Bone marrow (tissue), 2 donors: ENCODE measurements at regions not wholly inside any gene's neighbourhood (a gene's known extent, or its start where the extent isn't known, plus 50 kb on each side); places are given as distances from the start of the nearest gene placed in this dataset.

Experiments
- DNase-seq, 2 donors: peaks; one replicate each; lab custom pipeline; 2025; lab: John Stamatoyannopoulos, UW

DNA sequence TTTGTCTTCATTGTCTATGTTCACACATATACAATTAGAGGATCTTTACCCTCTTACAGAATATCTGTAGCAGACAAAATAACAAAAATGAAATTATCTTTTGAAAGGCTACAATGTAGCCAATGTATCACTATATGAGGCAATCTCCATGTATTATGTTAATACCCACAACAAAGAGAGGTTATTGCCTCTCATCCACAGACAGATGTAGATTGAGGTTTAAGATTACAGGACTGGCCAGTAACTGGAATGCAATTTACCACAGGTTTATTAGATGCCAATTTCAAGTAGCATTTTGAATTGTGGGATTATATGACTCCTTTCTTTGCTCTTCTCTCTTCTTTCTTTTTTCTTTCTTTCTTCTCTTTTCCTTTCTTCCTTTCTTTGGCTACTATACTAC lies 242.6 kb downstream of the ANKRD50 start:
- DNase-seq: no peak

DNA sequence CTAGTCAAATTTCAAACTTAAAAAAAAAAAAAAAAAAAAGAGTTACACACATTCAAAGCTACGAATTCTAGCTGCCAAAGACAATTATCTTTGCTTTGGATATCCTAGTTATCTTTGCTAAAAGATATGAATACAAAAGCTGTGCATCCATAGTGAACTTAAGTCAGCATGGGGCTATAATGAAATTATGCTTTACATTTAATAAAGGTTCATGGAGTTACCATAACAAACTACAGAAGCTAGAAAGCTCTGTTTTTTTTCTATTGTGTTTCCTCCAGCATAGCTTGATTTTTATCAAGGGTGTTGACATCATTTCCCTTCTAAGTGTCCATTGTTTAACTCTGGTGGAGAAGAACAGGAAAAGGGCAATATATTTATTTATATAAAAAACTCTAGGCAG lies 234.1 kb downstream of the ANKRD50 start:
- no peak for DNase-seq

DNA sequence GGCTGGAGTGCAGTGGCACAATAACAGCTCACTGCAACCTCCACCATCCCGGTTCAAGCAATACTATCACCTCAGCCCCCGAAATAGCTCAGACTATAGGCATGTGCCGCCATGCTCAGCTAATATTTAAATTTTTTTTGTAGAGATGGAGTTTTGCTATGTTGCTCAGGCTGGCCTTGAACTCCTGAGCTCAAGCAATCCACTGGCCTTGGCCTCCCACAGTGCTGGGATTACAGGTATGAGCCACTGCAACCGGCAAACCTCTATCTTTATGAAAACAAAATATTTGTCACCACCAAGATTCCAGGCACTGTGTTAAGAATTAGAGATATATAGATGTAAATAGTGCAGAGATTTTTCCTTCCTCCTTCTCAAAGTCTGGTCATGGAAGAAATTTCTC lies 232.5 kb downstream of the ANKRD50 start:
- no peak for DNase-seq

DNA sequence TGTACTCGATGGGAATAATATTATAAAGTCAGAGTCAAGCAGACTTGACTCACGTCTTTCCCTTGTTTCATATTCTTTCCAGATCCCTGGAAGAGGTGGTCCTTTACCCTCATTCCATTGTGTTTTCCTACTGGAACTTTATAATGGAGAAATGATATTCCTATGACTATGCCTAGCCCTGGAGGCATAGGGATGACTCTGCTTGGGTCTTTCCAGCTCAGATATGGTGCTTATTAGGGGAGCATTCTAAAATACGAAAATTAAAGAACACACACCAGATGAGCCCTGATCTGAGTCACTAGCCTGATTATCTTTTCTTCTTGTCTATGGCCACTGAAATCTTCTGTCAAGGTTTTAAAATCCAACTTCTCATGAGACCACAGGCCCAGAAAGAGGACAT lies 231.4 kb downstream of the ANKRD50 start:
- no peak for DNase-seq

DNA sequence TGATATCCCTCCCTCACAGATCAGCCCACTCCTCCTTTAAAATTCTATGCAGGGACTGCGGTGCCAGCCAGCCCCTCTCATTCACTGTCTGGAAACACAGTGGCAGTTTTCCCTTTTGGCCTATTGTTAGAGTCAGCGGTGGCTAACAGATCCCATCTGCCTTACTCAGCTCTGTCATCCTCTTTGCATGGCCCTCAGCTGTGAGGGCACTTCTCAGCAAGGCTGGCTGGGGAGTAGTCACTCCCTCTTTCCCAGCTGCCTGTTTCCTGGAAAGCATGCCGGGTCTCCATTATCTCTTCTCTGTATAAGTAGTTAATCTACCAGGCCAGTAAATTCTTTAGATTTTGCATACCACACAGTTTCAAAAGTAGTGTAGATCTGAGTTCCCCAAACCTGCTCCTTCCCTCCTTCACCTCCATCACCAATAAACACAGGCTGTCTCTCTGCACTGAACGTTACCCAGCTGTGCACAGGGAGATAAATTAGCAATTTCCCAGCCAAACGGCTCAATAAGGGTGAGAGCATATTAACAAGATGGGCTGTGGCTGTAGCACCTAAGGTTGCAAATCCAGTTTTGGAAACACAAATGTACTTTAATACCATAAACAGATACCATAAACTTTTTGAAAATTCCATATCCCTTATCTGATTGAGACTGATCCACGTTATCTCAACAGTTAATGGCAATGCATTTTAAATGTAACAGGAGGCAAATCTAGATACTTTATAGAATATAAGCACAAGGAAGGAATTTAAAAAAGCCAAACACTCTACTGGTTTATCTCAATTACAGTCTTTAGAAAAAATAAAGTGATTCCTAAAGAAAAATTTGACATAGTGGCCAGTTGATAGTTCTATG lies 229.3 kb downstream of the ANKRD50 start:
- DNase-seq: no peak

DNA sequence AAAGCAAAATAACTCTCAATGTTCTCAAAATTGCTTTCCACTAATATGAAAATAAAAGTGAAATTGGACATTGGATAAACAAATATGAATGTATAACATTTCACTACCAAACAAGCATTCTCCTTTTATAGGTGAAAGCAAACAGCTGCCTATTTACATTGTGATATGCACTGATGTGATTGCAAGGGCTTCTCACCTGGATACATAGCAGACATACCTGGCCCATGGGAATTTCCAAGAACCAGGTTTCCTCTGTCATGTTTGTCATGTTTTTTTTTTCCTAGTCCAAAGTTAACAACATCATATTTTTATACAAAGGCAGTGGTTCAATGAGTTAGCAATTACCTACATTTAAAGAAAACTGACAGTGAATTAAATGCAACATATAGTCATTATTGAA lies 228.5 kb downstream of the ANKRD50 start:
- DNase-seq: no peak

DNA sequence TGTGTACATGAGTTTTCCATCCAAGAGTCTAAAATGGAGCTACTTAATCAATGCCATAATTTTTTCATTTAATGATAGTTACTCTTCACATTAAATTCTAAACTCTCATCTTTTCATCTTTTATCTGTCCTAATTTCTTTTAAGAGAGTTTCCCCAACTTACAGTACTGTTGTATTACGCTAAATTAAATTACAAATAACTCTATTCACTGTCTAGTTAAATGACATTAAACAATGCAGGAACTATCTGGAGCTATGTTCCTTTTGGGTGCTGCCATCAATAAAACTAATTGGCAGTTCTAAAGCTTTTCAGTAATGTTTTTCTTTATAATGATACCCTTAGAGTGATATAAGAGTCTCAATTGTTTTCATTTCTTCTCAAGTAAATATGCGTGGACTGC lies 227.6 kb downstream of the ANKRD50 start:
- no peak for DNase-seq

DNA sequence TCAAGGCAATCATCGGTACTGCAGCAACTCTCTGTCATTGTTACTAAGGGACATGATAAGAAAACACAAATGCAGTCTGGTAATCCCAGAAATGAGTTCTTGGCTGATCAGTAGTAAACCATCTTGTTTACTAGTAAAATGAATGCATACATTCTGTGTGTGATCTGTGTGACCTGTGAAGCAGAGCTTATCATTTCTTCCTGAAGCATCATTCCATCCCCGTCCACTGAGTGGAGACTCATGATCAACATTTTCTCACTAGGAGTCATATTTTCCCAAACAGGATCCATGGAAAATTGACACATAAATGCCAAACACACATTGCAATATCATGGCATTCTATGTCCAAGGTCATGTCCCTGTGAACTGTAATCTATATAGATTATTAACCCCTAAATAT lies 226.1 kb downstream of the ANKRD50 start:
- no peak for DNase-seq

DNA sequence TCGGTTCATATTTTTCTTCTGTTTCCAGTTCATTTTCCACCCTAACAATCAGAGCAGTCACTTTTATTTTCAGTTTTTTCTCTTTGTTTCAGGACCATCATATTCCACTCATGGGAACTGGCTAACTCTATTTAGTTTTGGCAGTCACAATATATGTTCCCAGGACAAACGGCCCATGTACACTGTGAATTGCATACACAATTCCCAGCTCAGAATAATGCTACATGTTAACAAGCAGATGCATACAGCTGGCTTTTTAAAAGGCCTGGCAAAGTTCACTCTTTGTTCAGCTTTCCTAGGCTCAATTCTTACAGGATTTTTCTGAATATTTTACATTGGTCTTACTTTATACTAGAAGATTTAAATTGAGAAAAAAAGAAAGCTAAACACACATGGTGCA lies 224.9 kb downstream of the ANKRD50 start:
- DNase-seq: no peak

DNA sequence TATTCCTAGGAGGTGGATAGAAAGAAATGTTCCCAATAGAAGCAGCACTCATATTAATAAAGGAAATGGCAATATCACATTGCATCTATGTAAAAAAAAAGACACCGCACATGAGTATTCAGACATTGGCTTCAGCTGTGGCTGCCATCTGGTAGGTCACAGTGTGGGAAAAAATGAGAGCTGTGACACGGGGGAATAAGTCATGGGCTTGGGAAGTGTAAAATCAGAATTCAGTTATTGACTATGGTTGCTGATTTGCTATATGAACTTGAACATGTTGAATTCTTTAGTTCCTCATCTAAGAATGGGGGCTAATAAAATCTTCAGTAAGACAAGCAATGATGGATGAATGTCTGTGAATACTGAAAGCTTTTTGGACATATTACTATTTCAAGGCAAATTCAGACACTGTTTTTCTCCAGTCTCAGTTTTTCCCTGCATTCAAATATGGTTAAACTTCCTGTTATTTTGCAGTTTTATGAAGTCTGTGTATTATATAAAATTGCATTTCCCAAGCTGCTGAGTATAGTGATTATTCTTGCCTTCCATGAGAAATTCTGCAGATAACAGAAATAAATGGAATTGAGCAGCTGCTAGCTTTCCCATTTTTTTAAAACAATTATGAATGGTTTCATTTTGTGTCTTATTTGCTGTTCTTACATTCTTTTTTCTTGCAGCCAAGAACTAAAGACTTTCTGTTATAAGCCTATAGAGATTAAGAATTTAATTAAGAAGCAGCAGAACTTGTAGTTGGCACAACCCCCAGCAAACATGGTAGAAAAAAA lies 221.0 kb downstream of the ANKRD50 start:
- no peak for DNase-seq

DNA sequence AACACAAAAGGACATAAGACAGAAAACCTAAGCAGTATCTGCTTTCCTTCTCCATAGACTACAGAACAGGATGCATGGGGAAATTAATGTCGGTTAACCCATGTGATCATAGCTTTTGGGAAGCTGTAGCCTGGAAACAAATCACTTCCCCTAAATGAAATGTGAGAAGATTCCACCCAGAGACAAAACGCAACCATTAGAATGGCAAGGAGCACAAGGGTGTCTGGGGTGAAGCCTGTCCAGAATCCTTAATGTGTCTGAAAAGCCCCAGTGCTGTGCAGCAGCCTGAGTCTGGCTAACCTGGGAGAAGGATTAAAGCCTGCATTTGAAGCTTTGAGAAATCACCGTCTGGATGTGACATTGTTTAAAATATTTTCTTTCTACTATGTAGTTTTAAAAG lies 213.3 kb downstream of the ANKRD50 start:
- no peak for DNase-seq

DNA sequence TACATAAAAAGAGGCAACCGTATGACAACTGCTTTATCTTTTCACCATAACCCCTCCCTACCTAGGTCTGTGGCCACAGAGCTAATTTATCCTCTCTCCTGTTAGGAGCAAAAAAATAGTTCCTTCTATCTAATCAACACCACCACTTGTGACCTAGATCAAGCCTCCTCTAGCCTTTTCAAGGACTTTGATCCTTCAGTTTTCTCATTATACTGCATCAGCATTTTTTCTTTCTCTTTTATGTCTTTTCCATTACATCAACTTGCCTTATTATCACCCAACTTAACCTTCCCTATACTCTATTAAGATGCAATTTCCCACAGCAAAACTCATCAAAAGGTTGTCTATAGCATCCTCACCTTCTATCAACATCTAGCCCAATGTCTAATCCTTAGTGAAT lies 211.0 kb downstream of the ANKRD50 start:
- DNase-seq: no peak

DNA sequence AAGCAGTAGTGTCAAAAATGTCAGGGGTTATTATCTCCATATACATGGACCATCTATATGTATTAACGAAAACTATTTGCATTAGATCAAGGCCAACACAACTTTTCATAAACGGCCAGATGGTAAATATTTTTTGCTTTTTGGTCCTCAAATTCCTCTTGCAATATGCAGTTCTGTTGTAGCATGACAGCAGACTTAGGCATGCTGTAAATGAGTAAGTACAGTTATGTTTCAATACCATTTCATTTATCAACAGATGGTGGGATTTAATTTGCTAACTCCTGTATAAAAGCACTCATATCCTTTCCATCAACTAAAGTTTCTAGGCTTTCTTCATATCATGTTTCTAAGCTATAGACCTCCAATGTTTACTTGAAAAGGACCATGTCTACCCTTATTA lies 208.1 kb downstream of the ANKRD50 start:
- DNase-seq: no peak

DNA sequence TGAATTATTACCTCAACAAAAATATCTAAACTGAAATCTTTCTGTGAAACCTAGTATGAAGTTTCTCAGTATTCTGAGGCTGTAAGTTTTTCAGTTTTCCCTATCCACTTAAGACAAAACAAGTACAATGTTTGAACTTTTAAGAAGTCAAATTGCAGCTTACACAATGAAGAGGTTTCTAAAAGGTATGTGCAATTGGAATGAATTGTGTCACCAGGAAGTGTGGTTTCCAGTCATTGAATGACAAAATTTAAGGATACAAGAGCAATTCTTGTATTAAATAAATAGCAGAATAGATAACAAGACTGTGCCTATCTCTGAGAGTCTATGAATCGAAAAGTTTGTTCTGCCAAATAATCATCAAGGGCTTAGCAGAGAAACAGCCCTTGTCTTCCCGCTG lies 207.3 kb downstream of the ANKRD50 start:
- no peak for DNase-seq

DNA sequence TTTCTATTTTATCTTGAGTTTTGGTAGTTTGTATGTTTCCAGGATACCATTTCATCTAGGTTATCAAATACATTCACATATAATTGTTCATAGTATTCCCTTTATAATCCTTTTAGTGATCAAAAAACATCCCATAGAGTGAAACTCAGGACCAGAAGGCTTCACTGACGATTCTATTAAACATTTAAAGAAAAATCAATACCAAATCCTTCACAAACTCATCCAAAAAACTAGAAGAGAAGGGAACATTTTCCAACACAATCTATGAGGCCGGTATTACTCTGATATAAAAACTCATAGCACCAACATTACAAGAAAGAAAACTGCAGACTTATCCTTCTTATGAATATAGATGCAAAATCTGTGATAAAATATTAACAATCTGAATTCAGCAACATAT lies 203.4 kb downstream of the ANKRD50 start:
- no peak for DNase-seq

DNA sequence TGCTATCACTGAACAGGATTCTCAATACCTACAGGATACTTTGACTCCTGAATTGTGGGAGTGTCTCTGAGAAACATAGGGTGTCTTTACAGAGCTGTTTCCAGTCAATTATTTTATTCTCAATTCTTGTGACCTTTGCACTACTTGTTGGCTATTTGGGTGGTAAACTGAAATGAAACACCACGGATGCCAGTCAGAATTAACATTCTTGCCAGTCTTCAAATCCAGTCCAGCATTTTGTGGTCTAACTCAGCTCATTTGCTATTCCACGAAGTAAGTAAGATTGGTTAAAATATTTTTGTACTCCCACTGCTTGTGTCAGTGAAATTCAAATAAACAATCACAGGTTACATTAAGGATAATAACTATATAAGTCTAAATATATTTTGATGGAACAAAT lies 197.9 kb downstream of the ANKRD50 start:
- no peak for DNase-seq

DNA sequence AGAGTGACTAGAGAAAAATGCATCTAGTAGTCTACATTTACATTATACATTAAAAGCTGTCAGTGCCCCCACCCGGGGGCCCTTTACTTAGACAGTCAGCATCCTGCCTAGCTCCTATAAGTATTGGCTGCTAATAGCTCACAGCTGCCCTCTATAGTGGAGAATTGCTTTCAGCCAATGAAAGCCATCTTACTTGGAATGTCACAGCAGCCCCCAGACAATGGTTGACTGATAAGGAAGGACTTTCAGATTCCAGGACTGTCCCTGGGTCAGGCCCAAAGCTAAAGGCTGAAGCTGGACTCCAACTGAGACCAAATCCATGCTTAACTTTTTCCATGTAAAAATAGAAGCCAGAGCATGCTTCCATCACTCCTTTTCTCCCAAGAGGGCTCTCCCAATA lies 196.9 kb downstream of the ANKRD50 start:
- DNase-seq: no peak

DNA sequence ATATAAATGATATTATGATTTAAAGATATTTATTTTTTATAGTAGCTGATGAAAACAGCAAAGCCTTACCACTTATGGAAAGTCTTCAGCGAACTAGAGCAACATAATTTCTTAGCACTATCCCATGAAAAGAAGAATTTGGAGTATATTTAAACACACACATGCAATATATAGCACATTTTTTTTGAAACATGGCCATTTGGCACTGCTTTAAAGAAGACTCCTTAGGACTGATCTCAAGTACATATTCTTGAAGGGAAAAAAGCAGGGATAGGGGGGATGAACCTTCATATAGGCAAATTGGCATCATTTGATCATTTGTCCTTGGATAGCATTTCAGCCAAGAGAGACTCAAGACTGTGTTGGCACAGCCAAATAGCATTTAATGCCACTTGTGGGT lies 193.3 kb downstream of the ANKRD50 start:
- no peak for DNase-seq

DNA sequence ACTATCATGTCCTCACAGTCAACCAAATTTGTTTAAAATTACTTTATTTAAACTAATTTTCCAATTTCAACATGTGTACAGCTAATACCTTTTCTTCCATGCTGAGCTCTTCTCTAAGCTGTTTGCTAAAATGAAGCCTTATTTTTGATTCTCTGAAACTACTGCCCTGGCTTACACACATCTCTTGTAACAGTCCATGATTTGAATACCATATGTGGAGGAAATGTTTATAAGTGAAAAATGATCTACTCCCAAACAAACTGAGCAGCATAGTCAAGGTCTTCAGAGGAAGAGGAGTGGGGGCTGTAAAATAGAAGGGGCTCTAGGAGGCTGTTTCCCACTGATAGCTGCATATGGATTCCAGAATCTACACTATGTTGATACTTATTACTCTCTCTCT lies 188.7 kb downstream of the ANKRD50 start:
- DNase-seq: no peak

DNA sequence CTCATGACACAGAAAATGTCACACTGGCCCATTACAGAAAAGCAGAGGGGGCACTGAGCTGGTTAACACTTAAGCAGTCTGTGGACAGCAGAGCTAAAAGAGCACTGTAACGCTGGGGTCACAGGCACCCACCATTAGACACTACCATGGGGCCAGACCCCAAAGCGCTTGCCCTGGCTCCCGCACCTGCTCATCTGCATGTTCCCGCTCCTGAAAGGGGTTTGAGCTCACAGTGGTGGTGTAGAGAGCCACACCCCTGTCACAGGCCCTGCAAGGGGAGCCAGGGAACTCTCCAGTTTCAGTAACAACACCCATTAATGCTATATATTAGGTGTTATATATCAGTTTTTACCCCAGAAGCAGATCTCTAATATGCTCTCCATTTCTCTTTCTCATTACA lies 187.0 kb downstream of the ANKRD50 start:
- DNase-seq: no peak

DNA sequence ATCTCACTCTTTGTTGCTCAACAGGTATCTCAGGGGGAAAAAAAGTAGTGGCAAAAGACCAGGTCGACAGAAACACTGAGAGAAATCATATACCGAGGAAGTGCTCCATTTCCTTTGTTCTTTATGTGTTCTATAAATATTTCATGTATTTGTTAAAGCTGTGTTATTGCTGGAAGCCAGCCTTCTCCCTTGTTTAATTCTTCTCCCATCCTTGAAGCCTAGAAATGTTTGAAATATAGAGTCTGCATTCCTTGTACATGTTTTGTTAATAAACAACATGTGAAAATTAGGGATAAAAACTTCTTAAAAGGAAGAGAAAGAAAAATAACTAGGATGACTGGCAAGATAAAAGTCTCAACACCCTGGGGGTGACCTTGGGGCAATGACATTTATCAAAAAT lies 186.2 kb downstream of the ANKRD50 start:
- DNase-seq: no peak

DNA sequence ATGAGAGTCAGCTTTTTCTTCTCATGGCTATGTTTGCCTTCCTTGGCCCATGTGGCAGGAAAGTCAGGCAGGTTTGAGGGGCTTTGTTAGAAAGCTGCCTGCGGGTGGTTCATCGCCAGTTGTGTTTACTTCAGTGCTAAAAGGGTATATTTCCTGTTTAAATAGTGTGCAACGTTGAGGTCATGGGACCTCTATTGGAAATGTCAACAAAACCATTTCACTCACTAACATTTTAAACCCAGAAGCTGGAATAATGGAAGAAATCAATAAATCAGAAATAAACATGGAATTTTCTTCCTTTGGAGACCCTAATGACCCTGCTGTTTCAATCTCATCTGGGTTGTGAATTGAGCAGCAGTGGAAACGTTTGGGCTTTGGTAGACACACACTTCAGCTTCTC lies 185.8 kb downstream of the ANKRD50 start:
- DNase-seq: no peak

DNA sequence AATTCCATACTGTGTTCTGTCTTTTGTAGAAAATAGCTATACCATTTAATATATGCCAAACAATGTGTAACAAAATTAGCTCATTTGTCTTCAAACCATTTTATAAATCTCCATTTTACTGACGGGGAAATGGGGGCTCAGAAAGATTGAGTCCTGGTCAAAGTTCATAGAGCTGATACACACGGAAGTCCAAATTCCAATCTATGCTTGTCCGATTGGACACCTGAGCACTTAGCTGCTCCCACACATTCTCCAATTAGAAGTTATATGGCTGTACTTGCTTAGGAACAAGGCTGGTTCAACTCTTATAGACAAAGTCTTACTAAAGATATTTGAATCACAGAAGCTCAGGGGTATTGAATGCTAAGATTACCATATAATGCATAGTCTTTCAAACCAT lies 185.2 kb downstream of the ANKRD50 start:
- no peak for DNase-seq

DNA sequence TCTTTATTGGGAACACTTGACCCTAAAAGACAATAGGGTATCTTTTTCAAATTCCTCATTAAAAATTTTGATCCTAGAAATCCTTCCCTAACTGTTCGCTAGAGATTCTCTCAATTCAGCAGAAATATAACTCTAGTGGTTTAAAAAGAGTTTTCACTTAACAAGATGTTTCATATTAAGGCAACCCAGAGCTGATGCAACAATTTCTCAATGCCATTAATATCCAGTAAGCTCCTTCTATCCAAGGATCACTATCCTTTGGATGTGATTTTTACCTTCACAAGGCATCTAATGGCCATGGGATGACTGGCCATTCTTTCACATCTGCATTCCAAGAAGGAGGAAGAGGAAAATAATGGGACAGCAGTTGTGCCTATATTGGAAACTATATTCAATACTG lies 183.4 kb downstream of the ANKRD50 start:
- DNase-seq: no peak
